HG03442 (cell line): ENCODE measurements at regions not wholly inside any gene's neighbourhood (a gene's known extent, or its start where the extent isn't known, plus 50 kb on each side); places are given as distances from the start of the nearest gene placed in this dataset.
"Not testable (repeated sequence)": the region's sequence is repeated elsewhere in the genome, so short reads cannot be mapped to it uniquely, and the experiment has no call there.

ENCODE experiments used
- ATAC-seq: cut with Tn5 transposase; IDR thresholded peaks from one replicate; pipeline ENCODE4 v1.9.1; 2021; ENCODE audit warnings: mild to moderate bottlenecking, moderate library complexity; ENCODE audit not compliant: unreplicated experiment

DNA sequence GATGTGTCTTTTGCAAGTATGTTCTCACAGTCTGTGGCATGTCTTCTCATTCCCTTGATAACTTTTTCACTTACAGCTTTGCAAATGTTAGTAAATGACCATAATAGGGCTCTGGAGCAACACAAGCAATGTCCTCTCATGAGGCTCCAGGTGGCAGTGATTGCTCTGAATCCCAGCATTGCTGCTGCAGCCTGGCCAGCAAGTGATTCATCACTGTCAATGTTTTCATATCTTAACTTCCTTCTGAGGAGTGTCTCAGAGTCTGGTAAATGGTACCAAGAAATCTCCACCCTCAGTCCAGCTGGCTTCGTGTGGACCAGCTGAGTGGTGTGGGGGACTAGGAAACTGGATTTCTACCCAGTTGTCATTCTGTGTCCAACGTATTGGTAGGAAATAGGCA is 139.6 kb downstream of the MYLK4 start:
- ATAC-seq: no peak

GRCh38 chr6:2608503-2608902 is 142.2 kb downstream of the MYLK4 start:
- no peak for ATAC-seq

GRCh38 chr6:2600363-2600762 is 150.4 kb downstream of the MYLK4 start:
- no peak for ATAC-seq

DNA sequence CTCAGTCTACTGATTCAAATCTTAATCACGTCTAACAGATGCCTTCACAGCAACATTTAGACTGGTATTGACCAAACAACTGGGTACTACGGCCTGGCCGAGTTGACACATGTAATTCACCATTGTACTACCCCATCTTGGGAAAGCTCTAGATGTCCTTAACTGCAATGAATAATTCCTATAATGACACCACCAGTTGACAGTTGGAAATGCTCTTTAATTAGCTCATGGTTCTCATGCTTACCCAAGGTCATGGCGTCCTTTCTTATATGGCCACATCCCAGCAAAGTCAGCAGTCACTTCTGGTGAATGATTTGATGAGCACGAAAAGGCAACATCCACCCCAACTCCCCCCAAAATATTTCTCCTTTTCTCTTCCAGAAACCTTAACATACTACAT is 150.9 kb downstream of the MYLK4 start:
- ATAC-seq: no peak

DNA sequence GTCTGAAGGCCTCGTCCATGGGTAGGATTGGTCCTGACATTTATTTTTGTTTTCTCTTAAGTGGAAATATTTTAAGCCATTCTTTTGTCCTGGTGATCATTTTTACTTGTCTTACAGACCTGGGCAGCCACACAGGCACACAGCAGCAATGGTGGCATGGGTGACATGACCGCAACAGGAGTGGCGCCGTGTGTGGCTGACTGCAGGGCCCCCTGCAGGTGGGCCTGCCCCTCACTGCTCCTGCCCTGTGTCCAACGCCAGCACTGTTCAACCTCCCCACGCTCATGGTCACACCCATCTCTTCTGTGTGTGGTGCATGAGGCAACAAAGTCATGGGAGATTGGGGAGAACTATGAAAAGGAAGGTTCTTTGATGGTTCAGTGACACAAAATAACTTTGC is 151.9 kb downstream of the MYLK4 start:
- no peak for ATAC-seq

DNA sequence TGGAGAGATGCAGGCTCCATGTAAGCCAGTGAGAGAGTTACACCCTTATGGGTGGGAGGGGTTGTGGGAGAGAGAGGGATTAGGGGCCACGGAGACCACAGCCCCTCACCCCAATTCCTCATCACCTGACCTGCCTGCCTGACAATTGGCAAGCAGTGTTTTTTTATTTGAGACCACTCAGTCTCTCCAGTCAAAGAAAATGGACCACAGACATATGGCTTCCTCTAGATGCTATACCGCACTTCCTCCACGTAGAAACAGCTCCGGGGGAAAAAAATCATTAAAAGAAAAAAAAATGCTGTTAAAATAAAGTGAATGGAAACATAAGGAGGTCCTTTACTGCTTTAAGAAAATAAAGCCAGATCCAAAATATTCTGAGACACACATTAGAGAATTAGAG is 152.7 kb downstream of the MYLK4 start:
- ATAC-seq: no peak

DNA sequence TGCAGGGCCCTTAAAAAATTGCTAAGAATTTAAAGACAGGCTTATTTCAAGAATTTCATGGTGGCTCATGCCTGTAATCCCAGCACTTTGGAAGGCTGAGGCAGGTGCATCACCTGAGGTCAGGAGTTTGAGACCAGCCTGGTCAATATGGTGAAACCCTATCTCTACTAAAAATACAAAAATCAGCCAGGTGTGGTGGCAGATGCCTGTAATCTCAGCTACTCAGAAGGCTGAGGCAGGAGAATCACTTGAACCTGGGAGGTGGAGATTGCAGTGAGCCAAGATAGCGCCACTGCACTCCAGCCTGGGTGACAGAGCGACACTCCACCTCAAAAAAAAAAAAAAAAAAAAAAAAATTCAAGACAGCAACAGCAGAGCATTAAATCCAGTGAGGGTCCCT is 153.3 kb downstream of the MYLK4 start:
- not testable (repeated sequence) for ATAC-seq

DNA sequence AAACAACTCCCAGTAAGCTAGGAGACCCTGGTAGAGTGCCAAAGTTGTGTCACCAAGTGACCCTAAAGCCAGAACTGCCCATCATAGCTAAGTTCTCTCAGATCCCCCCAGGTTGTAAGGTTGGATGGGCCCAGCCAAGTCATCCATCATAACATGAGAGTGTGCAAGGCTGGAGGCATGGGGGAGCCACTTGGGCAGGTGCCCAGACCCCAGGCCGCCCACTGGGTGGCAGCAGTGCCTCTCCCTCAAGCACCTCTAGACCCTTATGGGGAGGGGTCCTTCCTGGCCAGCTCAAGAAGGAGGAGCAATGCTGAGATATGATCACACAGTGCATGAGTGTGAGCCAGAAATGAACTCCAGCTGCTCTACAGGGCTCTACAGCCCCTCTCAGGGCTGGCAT is 154.5 kb downstream of the MYLK4 start:
- ATAC-seq: no peak

- ATAC-seq: no peak
Measured at GRCh38 chr6:2594868-2595267, 155.9 kb downstream of the MYLK4 start.

DNA sequence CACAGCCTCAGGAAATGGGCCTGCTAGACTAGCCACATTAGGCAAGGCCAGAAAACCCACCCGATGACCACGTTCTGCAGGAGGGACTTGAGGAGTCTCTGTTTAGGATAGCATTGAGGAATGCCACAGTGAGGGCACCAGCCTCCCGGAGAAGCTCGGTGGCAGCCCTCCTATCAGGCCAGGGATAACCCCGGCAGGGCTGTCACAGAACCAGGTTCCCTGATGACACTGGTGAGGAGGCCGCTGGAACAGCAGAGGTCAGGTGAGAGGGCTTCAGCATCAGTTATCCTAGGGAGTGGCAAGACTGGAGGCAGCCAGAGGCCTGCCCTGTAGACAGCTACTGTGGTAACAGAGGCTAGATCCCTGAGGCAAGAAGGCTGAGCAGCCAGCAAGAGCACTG is 157.6 kb downstream of the MYLK4 start:
- no peak for ATAC-seq

- no peak for ATAC-seq
Measured at GRCh38 chr6:2589171-2589661, 161.5 kb downstream of the MYLK4 start.

DNA sequence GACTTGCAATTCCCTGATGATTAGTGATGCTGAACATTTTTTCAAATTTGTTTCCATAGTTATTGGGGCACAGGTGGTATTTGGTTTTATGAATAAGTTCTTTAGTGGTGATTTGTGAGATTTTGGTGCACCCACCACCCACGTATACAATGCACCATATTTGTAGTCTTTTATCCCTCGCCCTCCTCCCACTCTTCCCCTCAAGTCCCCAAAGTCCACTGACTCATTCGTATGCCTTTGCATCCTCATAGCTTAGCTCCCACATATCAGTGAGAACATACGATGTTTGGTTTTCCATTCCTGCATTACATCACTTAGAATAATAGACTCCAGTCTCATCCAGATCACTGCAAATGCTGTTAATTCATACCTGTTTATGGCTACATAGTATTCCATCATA is 167.3 kb downstream of the MYLK4 start:
- ATAC-seq: no peak

GRCh38 chr6:2582268-2582667 is 168.5 kb downstream of the MYLK4 start:
- no peak for ATAC-seq

GRCh38 chr6:2581611-2582010 is 169.1 kb downstream of the MYLK4 start:
- ATAC-seq: no peak

GRCh38 chr6:2581011-2581410 is 169.7 kb downstream of the MYLK4 start:
- ATAC-seq: no peak

DNA sequence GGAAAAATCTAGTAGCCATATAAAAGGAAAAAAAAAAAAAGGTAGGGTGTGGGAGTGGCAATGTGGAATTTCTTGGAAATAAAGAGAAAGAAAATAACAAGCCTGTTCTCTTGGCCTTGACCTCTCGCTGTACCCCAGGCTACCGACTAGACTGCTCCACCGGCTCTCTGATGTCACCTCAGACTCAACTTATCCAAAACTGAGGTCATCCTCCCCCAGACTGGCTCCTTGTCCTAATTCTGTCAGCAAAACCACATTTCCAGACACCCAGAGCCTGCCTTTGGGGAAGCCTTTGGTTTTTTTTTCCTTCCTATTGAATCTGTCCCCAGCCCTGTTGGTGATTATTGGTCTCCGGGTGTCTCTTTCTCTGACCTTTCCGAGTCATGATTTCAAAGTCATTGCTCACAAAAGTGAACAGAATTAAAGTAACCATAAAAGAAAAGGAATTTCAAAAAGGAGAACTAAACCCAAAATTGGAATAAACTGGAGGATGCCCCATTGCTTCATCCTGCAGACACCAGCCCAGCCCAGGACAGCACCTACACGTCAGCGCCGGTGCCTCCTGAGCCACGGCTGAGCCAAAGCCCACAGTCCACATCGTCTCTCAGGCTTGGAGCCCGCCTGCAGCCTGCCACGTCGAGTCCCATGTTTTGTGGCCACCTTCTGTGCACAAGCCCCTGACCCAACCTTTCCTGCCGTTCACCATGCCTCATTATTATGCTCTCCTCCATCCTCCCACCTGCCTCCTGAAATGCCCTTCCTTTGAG is 170.7 kb downstream of the MYLK4 start:
- no peak for ATAC-seq

GRCh38 chr6:2579241-2579761 is 171.4 kb downstream of the MYLK4 start:
- no peak for ATAC-seq

DNA sequence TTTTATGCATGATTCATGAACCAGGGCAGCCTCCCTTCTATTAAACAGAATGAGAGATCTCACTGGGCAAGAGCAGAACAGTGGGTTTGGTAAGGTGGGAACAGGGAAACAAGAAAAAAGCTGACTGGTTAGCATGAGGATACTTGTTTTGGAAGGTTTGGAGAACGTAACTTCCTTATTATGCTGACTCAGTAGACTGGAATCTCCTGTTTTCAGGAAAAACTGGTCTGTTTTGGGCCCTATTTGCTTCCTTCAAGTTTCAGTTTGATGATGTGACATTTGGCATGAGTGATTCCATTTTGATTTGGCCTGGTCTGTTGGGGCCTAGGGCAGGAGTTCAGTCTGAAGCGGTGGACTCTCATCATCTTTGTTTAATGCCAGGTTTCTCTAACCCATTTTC is 172.0 kb downstream of the MYLK4 start:
- ATAC-seq: no peak

DNA sequence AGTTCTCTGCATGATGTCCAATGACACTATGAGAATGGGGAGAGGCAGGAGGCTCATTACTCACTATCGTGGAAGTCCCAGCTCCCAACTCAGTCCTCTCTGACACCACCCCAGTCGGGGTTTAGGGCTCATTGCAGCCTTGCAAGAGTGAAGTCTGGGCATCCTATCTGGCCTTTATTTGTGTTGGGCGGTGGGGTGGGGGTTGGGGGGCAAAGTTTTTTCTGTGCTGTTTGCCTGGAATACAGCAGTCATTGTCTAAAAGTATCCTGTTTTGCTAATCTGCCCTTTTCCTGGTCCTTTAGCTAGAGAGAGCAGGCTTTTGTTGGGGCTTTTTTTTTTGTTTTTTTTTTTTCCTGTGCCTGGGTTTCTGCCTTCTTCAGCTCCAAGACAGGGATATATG is 174.2 kb downstream of the MYLK4 start:
- no peak for ATAC-seq

- ATAC-seq: no peak
Measured at GRCh38 chr6:2575236-2575635, 175.5 kb downstream of the MYLK4 start.

- ATAC-seq: not testable (repeated sequence)
Measured at GRCh38 chr6:2569420-2569819, 181.3 kb downstream of the MYLK4 start.

DNA sequence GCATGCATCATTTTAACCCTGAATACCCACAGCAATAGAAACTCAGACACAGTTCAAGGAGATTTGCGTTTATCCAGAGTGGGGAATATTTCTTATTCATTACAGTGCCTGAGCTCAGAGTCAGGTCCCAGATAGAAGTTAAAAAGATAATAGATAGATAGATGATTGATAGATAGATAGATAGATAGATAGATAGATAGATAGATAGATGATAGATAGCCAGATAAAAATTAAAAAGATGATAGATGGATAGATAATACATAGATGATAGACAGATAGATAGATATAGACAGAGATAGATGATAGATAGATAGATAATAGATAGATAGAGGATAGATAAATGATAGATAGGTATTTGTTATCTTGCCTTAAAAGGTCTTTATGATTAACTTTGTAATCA is 184.7 kb downstream of the MYLK4 start:
- ATAC-seq: no peak

DNA sequence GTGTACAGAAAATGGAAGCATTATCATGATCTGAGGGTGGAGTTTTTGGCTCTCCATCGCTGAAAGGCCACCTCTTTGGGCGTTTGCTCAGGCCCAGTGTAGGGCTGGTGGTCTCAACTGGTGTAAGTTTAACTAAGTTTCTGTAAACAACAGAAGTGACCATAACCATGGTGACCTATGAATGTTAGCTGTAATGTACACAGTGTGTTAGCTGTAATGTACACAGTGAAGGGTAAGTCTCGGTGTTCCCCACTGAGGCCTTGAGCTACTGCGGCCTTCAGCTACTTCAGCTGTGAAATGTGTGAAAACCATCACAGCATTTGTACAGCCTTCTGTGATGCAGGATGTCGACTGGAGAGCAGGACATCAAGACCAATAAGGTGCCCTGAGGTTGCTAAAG is 185.2 kb downstream of the MYLK4 start:
- ATAC-seq: no peak
